Lung (tissue), 11 donors: ENCODE measurements at regions not wholly inside any gene's neighbourhood (a gene's known extent, or its start where the extent isn't known, plus 50 kb on each side); places are given as distances from the start of the nearest gene placed in this dataset.

Experiments used
- ATAC-seq: fragments of 200-7000 bp; cut with Tn5 transposase; one replicate; pipeline ENCODE4 v1.9.1; 2020; ENCODE audit warnings: moderate number of reproducible peaks; ENCODE audit not compliant: insufficient read depth, low FRiP score
- DNase-seq, 3 donors: peaks; one replicate each; pipeline ENCODE4 v3.0.0-alpha.2; 2013 to 2017
- H3K27ac ChIP-seq, 2 donors: one replicate each; pipeline ENCODE4 v1.5.1; 2013; ENCODE audit warnings: mild to moderate bottlenecking in 2 of 2, moderate library complexity in 2 of 2, control low read depth in 1 of 2, inconsistent platforms in 1 of 2, low read depth in 1 of 2, low read length in 1 of 2
- H3K27me3 ChIP-seq, 3 donors: one replicate each; pipeline ENCODE4 v1.5.1; 2013; ENCODE audit warnings: low read length in 2 of 3; ENCODE audit not compliant: control insufficient read depth in 3 of 3, insufficient read depth in 3 of 3
- H3K36me3 ChIP-seq, 4 donors: one replicate each; pipeline ENCODE4 v1.5.1; 2013; ENCODE audit warnings: low read length in 4 of 4, mild to moderate bottlenecking in 1 of 4, moderate library complexity in 1 of 4; ENCODE audit not compliant: control insufficient read depth in 4 of 4, insufficient read depth in 4 of 4
- H3K4me1 ChIP-seq, 5 donors: one replicate each; pipeline ENCODE4 v1.5.1; 2013; ENCODE audit warnings: low read length in 5 of 5, mild to moderate bottlenecking in 2 of 5, moderate library complexity in 1 of 5; ENCODE audit not compliant: control insufficient read depth in 5 of 5, insufficient read depth in 5 of 5
- H3K4me3 ChIP-seq: one replicate; pipeline ENCODE4 v1.5.1; 2013; ENCODE audit warnings: mild to moderate bottlenecking, control low read depth, moderate library complexity
- H3K9ac ChIP-seq, 2 donors: one replicate each; pipeline ENCODE4 v1.5.1; 2013; ENCODE audit warnings: low read length in 2 of 2, control low read depth in 1 of 2; ENCODE audit not compliant: insufficient read depth in 1 of 2
- H3K9me3 ChIP-seq, 4 donors: one replicate each; pipeline ENCODE4 v1.5.1; 2013; ENCODE audit warnings: low read length in 3 of 4, mild to moderate bottlenecking in 1 of 4, moderate library complexity in 1 of 4; ENCODE audit not compliant: control insufficient read depth in 4 of 4, insufficient read depth in 3 of 4
- WGBS, 2 donors: extraction: QIAGEN DNeasy Blood & Tissue Kit; methylation state at CpG; one replicate each; pipeline ENCODE4 v1.1.7; 2013; 5-methylcytosine and 5-hydroxymethylcytosine counted together
- TF ChIP-seq, protein P1 (sequence below): IDR thresholded peaks from 2 replicates; pipeline ENCODE4 v1.5.1; 2012; ENCODE audit warnings: mild to moderate bottlenecking; ENCODE audit errors: control extremely low read depth, extremely low read depth
- donor health status: control.
- donor health status: control.
- donor health status: Bipolar disorder and iron deficiency.
- donor health status: healthy.
- donor health status: DM: yes; HTN: yes; CAD: no.

DNA sequence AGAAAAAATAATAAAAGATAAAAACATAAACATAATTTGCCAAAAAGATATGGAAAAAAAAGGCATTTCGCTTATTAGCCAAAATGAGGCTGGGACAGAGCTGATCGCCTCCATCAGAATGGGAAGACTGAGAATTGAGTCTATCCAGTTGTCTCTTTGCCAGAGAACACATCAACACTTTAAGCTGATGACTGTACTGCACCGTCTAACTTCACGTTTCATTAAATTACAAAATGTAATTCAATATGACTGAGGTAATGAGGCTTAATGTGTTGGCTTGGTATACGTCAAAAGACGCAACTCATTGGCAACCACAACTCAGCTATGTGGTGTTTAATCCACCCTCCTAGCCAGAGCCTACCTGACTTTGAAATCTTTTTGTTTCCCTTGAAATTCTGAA is 462.7 kb upstream of the CD180 start:
- Histone ChIP-seq H3K4me3 (no peak overlapping the region), H3K9ac (no peak overlapping the region), H3K9me3 (no peaks in the 10 kb centered on the region), H3K36me3 (no peaks in the 10 kb centered on the region), H3K27me3 (no peaks in the 10 kb centered on the region), H3K27ac (no peak overlapping the region), H3K4me1 (peaks cover 0 to 3% (median 0%) of the 10 kb centered on the region in 5 donors)
- WGBS, 2 donors: 87% methylated on average over 6 of the region's 6 CpGs
- TF ChIP-seq, protein P1, sequence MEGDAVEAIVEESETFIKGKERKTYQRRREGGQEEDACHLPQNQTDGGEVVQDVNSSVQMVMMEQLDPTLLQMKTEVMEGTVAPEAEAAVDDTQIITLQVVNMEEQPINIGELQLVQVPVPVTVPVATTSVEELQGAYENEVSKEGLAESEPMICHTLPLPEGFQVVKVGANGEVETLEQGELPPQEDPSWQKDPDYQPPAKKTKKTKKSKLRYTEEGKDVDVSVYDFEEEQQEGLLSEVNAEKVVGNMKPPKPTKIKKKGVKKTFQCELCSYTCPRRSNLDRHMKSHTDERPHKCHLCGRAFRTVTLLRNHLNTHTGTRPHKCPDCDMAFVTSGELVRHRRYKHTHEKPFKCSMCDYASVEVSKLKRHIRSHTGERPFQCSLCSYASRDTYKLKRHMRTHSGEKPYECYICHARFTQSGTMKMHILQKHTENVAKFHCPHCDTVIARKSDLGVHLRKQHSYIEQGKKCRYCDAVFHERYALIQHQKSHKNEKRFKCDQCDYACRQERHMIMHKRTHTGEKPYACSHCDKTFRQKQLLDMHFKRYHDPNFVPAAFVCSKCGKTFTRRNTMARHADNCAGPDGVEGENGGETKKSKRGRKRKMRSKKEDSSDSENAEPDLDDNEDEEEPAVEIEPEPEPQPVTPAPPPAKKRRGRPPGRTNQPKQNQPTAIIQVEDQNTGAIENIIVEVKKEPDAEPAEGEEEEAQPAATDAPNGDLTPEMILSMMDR: no peak
- ATAC-seq (no peak), DNase-seq (no peak)

DNA sequence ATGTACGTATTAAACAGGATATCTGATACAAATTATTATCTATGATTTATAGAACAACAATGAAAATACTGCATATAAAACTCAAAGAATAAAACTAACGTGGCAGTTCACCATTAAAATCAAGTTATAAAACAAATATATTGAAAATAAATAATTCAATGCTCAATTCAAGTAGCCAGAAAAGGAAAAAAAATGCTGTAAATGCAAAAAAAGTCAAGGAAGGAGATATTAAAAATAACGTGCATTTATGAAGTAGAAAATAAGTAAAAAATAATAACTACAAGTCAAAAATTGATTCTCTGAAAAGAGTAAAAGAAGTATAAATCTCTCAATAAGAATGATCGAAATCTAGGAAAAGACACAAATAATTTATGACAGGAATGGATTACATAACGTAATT is 460.5 kb upstream of the CD180 start:
- Histone ChIP-seq H3K4me3 (no peak overlapping the region), H3K9ac (no peak overlapping the region), H3K4me1 (peaks cover 0 to 4% (median 0%) of the 10 kb centered on the region in 5 donors), H3K36me3 (no peaks in the 10 kb centered on the region), H3K27ac (no peak overlapping the region), H3K27me3 (no peaks in the 10 kb centered on the region), H3K9me3 (no peaks in the 10 kb centered on the region)
- no peak for ATAC-seq
- whole genome bisulfite sequencing, 2 donors: 73 to 81% methylated on average over 5 of the region's 5 CpGs
- no peak for DNase-seq
- TF ChIP-seq, protein P1: no peak

DNA sequence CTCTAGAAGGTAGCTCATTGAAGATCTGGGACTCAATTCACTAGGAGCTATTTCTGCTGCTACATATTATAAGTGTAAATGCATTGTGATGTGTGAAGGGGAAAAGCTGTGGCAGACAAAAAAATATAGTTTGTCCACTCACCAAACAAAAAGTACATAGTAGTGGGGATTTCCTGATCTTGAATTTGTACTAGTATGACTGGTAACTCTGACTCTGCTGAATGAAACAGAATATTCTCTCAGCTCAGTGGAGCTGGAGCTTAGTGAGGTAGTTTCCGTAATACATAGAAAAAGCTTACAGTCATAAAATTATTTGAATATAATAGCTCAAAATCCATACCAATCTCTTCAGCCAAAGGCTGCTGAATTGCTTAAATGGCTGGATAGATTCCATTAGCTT is 455.6 kb upstream of the CD180 start:
- H3K27me3 ChIP-seq: no peaks in the 10 kb centered on the region
- H3K27ac ChIP-seq: no peak overlapping the region
- WGBS, 2 donors: 70 to 90% methylated on average over 1 of the region's 1 CpG
- H3K4me3 ChIP-seq: no peak overlapping the region
- no peaks in the 10 kb centered on the region for H3K9me3 ChIP-seq
- no peak for ATAC-seq
- peaks cover 0 to 15% (median 2%) of the 10 kb centered on the region in 5 donors for H3K4me1 ChIP-seq
- TF ChIP-seq, protein P1: no peak
- H3K9ac ChIP-seq: no peak overlapping the region
- no peak for DNase-seq
- H3K36me3 ChIP-seq: no peaks in the 10 kb centered on the region

DNA sequence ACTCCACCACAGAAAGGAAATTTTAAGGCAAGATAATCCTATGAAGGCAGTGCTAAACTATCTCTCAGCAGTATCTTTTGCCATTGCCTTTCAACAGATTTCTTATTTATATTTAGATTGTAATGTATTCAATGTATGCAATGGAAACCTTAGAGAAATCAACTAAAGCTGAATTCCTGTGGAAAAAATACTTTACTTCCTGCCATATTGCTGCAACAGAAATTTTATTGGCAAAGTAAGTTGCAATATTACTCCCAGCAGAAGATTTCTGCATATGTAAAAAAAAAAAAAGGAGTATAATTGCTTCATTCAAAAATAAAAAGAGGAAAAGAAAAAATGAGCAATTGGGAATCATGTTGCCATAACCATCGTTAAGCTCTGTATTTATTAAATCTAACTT is 454.6 kb upstream of the CD180 start:
- H3K36me3 ChIP-seq: no peaks in the 10 kb centered on the region
- TF ChIP-seq, protein P1: no peak
- no peaks in the 10 kb centered on the region for H3K9me3 ChIP-seq
- H3K27ac ChIP-seq: no peak overlapping the region
- no peaks in the 10 kb centered on the region for H3K27me3 ChIP-seq
- no peak overlapping the region for H3K4me3 ChIP-seq
- WGBS, 2 donors: 76 to 98% methylated on average over 1 of the region's 1 CpG
- DNase-seq (no peak), ATAC-seq (no peak)
- no peak overlapping the region for H3K9ac ChIP-seq
- peaks cover 0 to 15% (median 3%) of the 10 kb centered on the region in 5 donors for H3K4me1 ChIP-seq
